GM23248 (cell line): ENCODE measurements at regions not wholly inside any gene's neighbourhood (a gene's known extent, or its start where the extent isn't known, plus 50 kb on each side); places are given as distances from the start of the nearest gene placed in this dataset.

Experiments
- EZH2 ChIP-seq: fragments of 200-600 bp; sonication (generic); IDR thresholded peaks from 2 replicates; pipeline ENCODE4 v1.6.1; 2018; ENCODE audit warnings: antibody characterized with exemption, mild to moderate bottlenecking; ENCODE audit not compliant: insufficient read depth, poor library complexity, severe bottlenecking
- EZH2phosphoT487 ChIP-seq: fragments of 200-600 bp; sonication (generic); IDR thresholded peaks from 2 replicates; pipeline ENCODE4 v1.6.1; 2018; ENCODE audit warnings: antibody characterized with exemption, moderate library complexity, mild to moderate bottlenecking, low read depth; ENCODE audit not compliant: insufficient read depth

GRCh38 chr4:180710628-180711337 is 1532.4 kb upstream of the TENM3 start:
- no peak for TF ChIP-seq EZH2
- no peak for TF ChIP-seq EZH2phosphoT487
